K562 (cell line): ENCODE measurements at regions not wholly inside any gene's neighbourhood (a gene's known extent, or its start where the extent isn't known, plus 50 kb on each side); places are given as distances from the start of the nearest gene placed in this dataset.

Experiments used
- CTCF ChIP-seq, 3 experiments: IDR thresholded peaks in 2 of 3; conservative IDR thresholded peaks in 1 of 3; 2 replicates each; pipeline ENCODE4 v1.5.1; 2011 to 2012; ENCODE audit warnings: low read length in 3 of 3, mild to moderate bottlenecking in 3 of 3, control low read depth in 2 of 3, improper control_type of control experiment in 1 of 3, inconsistent platforms in 1 of 3, low read depth in 1 of 3, mixed read lengths in 1 of 3, moderate library complexity in 1 of 3; ENCODE audit not compliant: insufficient read depth in 2 of 3
- HDAC3 ChIP-seq: fragments of 450-650 bp; IDR thresholded peaks from 2 replicates; pipeline ENCODE4 v1.6.1; 2018; ENCODE audit warnings: borderline replicate concordance, mild to moderate bottlenecking, moderate library complexity; ENCODE audit not compliant: partially characterized antibody
- ZBTB11 ChIP-seq, 3 experiments: fragments of 200-800 bp in 1 of 3; fragments of 250-450 bp in 1 of 3; fragments of 450-650 bp in 1 of 3; sonication (Bioruptor Pico) in 1 of 3; sonication (Bioruptor generic) in 1 of 3; formaldehyde crosslinking in 1 of 3; IDR thresholded peaks; 2 replicates each; pipeline versions ENCODE4 v1.6.1 to v1.8.0; 2016 to 2022; ENCODE audit warnings: mild to moderate bottlenecking in 2 of 3, missing genetic modification characterization in 2 of 3, missing compliant biosample characterization in 1 of 3, moderate library complexity in 1 of 3

- TF ChIP-seq CTCF (IDR thresholded peaks at IDR 0.05 in 2 of 3, conservative IDR thresholded peaks at IDR 0.05 in 1 of 3; ENCODE audit: insufficient read depth in 2 of 3, low read depth in 1 of 3, low read length in 3 of 3) (no peak), ZBTB11 (CRISPR knock-in tag; IDR thresholded peaks at IDR 0.05) (no peak), HDAC3 (no peak)
Measured at GRCh38 chr13:32829269-32829668, 187.0 kb upstream of the KL start.
